ENCODE measurements at regions not wholly inside any gene's neighbourhood (a gene's known extent, or its start where the extent isn't known, plus 50 kb on each side); places are given as distances from the start of the nearest gene placed in this dataset.

DNA sequence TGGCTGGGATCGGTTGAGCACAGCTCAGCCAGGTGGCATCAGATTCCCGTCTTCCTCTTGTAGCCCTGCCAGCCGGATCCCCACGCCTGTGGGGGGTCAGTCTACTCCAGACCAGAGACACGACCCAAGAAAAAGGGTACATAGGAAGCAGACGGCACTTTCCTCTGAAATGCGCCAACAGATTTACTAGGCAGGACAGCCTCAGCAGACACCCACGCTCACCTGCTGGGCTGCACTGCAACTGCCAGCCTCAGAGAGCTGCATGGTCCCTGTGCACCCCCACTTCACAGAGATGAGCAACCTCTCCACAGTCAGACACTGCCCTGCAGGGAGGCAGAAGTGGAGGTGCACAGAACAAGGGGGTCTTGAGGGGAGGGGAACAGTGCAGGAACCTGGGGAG, 75.7 kb upstream of the OTOS start:
- TF ChIP-seq EZH2phosphoT487 (IDR thresholded peaks at IDR 0.05; ENCODE audit: insufficient read depth, low read depth) (no peak), EZH2 (IDR thresholded peaks at IDR 0.05; ENCODE audit: insufficient read depth, poor library complexity, severe bottlenecking) (no peak)

Measured in GM23248 (cell line).